Daoy (cell line): ENCODE measurements at regions not wholly inside any gene's neighbourhood (a gene's known extent, or its start where the extent isn't known, plus 50 kb on each side); places are given as distances from the start of the nearest gene placed in this dataset.
A peak's percentile ranks its signal among the peaks of the same experiment; 100 is the strongest.

Experiments used
- DNase-seq: peaks from one replicate; pipeline ENCODE4 v3.0.0-alpha.2; 2015; ENCODE audit warnings: low read depth

- DNase-seq = no peak
These were observed 90.9 kb downstream of the HS1BP3 start for GRCh38 chr2:20560011-20560410.

- DNase-seq = no peak
These were observed 89.8 kb downstream of the HS1BP3 start for GRCh38 chr2:20560891-20561636.

- peak; percentile 83 for DNase-seq
These were observed 89.1 kb downstream of the HS1BP3 start for GRCh38 chr2:20561637-20562454.

- DNase-seq = no peak
These were observed 88.2 kb downstream of the HS1BP3 start for GRCh38 chr2:20562540-20563225.

- no peak for DNase-seq
These were observed 87.6 kb downstream of the HS1BP3 start for GRCh38 chr2:20563251-20563650.

GRCh38 chr2:20563833-20564232 is 87.1 kb downstream of the HS1BP3 start:
- DNase-seq = peak; percentile 58

- DNase-seq = no peak
These were observed 85.7 kb downstream of the HS1BP3 start for GRCh38 chr2:20565101-20565622.

- DNase-seq = no peak
These were observed 85.2 kb downstream of the HS1BP3 start for GRCh38 chr2:20565623-20566236.

- no peak for DNase-seq
These were observed 84.6 kb downstream of the HS1BP3 start for GRCh38 chr2:20566331-20566730.

GRCh38 chr2:20567159-20567925 is 83.6 kb downstream of the HS1BP3 start:
- DNase-seq = no peak
